PFSK-1 (cell line): ENCODE measurements at regions not wholly inside any gene's neighbourhood (a gene's known extent, or its start where the extent isn't known, plus 50 kb on each side); places are given as distances from the start of the nearest gene placed in this dataset.

Source experiments
- FOXP2 ChIP-seq: optimal IDR thresholded peaks from 2 replicates; pipeline ENCODE3; 2011; ENCODE audit warnings: borderline replicate concordance, control low read depth, inconsistent platforms; ENCODE audit not compliant: insufficient read depth; ENCODE audit errors: extremely low read length, extremely low read depth
- POLR2AphosphoS5 ChIP-seq: IDR thresholded peaks from 2 replicates; pipeline ENCODE4 v1.6.1; 2012; ENCODE audit warnings: low read depth, mild to moderate bottlenecking, control low read depth, low read length, moderate library complexity
- REST ChIP-seq, 2 experiments: IDR thresholded peaks; 2 replicates each; pipeline versions ENCODE4 v1.6.1 to v1.8.0; 2011 to 2012; ENCODE audit warnings: low read depth in 2 of 2, low read length in 2 of 2, control low read depth in 1 of 2, inconsistent platforms in 1 of 2, mild to moderate bottlenecking in 1 of 2, moderate library complexity in 1 of 2; ENCODE audit not compliant: insufficient read depth in 1 of 2
- SIN3A ChIP-seq: IDR thresholded peaks from 2 replicates; pipeline ENCODE4 v1.6.1; 2012; ENCODE audit warnings: mild to moderate bottlenecking, low read length, moderate library complexity, borderline replicate concordance; ENCODE audit not compliant: insufficient read depth
- TAF1 ChIP-seq: IDR thresholded peaks from 2 replicates; pipeline ENCODE4 v1.6.1; 2012; ENCODE audit warnings: low read length, control low read depth, borderline replicate concordance; ENCODE audit not compliant: insufficient read depth

- TF ChIP-seq REST (IDR thresholded peaks at IDR 0.05; ENCODE audit: insufficient read depth in 1 of 2, low read depth in 2 of 2, low read length in 2 of 2), result no peak
- TF ChIP-seq TAF1, result no peak
- TF ChIP-seq SIN3A, result no peak
- no peak for TF ChIP-seq FOXP2
- no peak for TF ChIP-seq POLR2AphosphoS5
These were observed 424.2 kb downstream of the FOXA2 start for GRCh38 chr20:22160101-22160652.

- TF ChIP-seq SIN3A, result no peak
- no peak for TF ChIP-seq TAF1
- TF ChIP-seq FOXP2, result no peak
- TF ChIP-seq POLR2AphosphoS5, result no peak
- no peak for TF ChIP-seq REST (IDR thresholded peaks at IDR 0.05; ENCODE audit: insufficient read depth in 1 of 2, low read depth in 2 of 2, low read length in 2 of 2)
These were observed 425.1 kb downstream of the FOXA2 start for GRCh38 chr20:22159276-22159675.

- TF ChIP-seq FOXP2, result no peak
- TF ChIP-seq POLR2AphosphoS5, result no peak
- TF ChIP-seq SIN3A, result no peak
- TF ChIP-seq TAF1, result no peak
- TF ChIP-seq REST (IDR thresholded peaks at IDR 0.05; ENCODE audit: insufficient read depth in 1 of 2, low read depth in 2 of 2, low read length in 2 of 2), result no peak
These were observed 422.1 kb downstream of the PAX1 start for GRCh38 chr20:22127587-22127986.

GRCh38 chr20:22106308-22106938 lies 401.0 kb downstream of the PAX1 start:
- TF ChIP-seq TAF1 (no peak), SIN3A (no peak), REST (IDR thresholded peaks at IDR 0.05; ENCODE audit: insufficient read depth in 1 of 2, low read depth in 2 of 2, low read length in 2 of 2) (no peak), POLR2AphosphoS5 (no peak), FOXP2 (no peak)
